DOHH2 (cell line): ENCODE measurements at regions not wholly inside any gene's neighbourhood (a gene's known extent, or its start where the extent isn't known, plus 50 kb on each side); places are given as distances from the start of the nearest gene placed in this dataset.

Experiments used
- CTCF ChIP-seq: fragments of 200-600 bp; sonication (generic); IDR thresholded peaks from one replicate; pipeline ENCODE4 v1.5.1; 2014; ENCODE audit warnings: antibody characterized with exemption, mild to moderate bottlenecking, low read depth, low read length; ENCODE audit not compliant: poor library complexity, severe bottlenecking
- EZH2phosphoT487 ChIP-seq: fragments of 200-600 bp; sonication (generic); IDR thresholded peaks from 2 replicates; pipeline ENCODE4 v1.6.1; 2017; ENCODE audit warnings: borderline replicate concordance, mild to moderate bottlenecking, antibody characterized with exemption, low read length, moderate library complexity, mixed read lengths

GRCh38 chr13:100941377-100942368 lies 267.1 kb upstream of the TMTC4 start:
- no peak for TF ChIP-seq CTCF
- TF ChIP-seq EZH2phosphoT487 = no peak
